IMR-90 (cell line): ENCODE measurements at regions not wholly inside any gene's neighbourhood (a gene's known extent, or its start where the extent isn't known, plus 50 kb on each side); places are given as distances from the start of the nearest gene placed in this dataset.

Source experiments
- ATAC-seq: fragments of 200-7000 bp; cut with Tn5 transposase; 2 replicates; pipeline ENCODE4 v1.9.1; 2020; ENCODE audit warnings: low read depth, mild to moderate bottlenecking, moderate library complexity
- BruUV-seq: library from RNA; stranded (reverse); fragments of 400-500 nt; replicated peaks from 2 replicates; lab custom pipeline; 2021; lab: Mats Ljungman, UMichigan
- CTCF ChIA-PET: fragments of 300-600 bp; formaldehyde crosslinking; extraction: SDS; loops from one replicate; lab custom pipeline; 2021; ENCODE audit warnings: antibody characterized with exemption; lab: Yijun Ruan, JAX
- POLR2A ChIA-PET: fragments of 300-600 bp; sonication (Branson Sonifier 250); formaldehyde crosslinking; loops from one replicate; lab custom pipeline; 2022; ENCODE audit warnings: antibody characterized with exemption; ENCODE audit not compliant: unreplicated experiment; lab: Charles Lee
- DNase-seq: peaks from one replicate; pipeline ENCODE4 v3.0.0; 2013
- H2AFZ ChIP-seq: replicated peaks from 2 replicates; pipeline ENCODE3; 2013; ENCODE audit warnings: low read length, mild to moderate bottlenecking; ENCODE audit not compliant: poor library complexity
- H2AK5ac ChIP-seq: 2 replicates; pipeline ENCODE4 v1.6.1; 2013; ENCODE audit warnings: low read depth, low read length, inconsistent platforms
- H2AK9ac ChIP-seq: replicated peaks from 2 replicates; pipeline ENCODE3; 2013; ENCODE audit warnings: mild to moderate bottlenecking, low read depth, low read length, moderate library complexity; ENCODE audit not compliant: poor library complexity
- H2BK120ac ChIP-seq: 2 replicates; pipeline ENCODE4 v1.6.1; 2013; ENCODE audit warnings: low read depth, low read length, inconsistent platforms
- H2BK15ac ChIP-seq: 3 replicates; pipeline ENCODE4 v1.6.1; 2013; ENCODE audit warnings: low read depth, low read length, inconsistent platforms
- H2BK20ac ChIP-seq: 2 replicates; pipeline ENCODE4 v1.6.1; 2013; ENCODE audit warnings: low read depth, mild to moderate bottlenecking, inconsistent platforms, low read length, moderate library complexity
- H2BK5ac ChIP-seq: 2 replicates; pipeline ENCODE4 v1.6.1; 2013; ENCODE audit warnings: mild to moderate bottlenecking, low read depth, low read length, inconsistent platforms; ENCODE audit not compliant: poor library complexity, severe bottlenecking
- H3K14ac ChIP-seq: replicated peaks from 2 replicates; pipeline ENCODE4 v1.6.1; 2013; ENCODE audit warnings: low read depth, low read length, inconsistent platforms
- H3K18ac ChIP-seq: 2 replicates; pipeline ENCODE4 v1.6.1; 2013; ENCODE audit warnings: low read depth, low read length, control low read depth
- H3K23ac ChIP-seq: 2 replicates; pipeline ENCODE4 v1.6.1; 2013; ENCODE audit warnings: low read depth, low read length, inconsistent platforms
- H3K27ac ChIP-seq: 2 replicates; pipeline ENCODE4 v1.5.1; 2013; ENCODE audit warnings: mild to moderate bottlenecking, control low read depth, low read length; ENCODE audit not compliant: insufficient read depth
- H3K27me3 ChIP-seq: 2 replicates; pipeline ENCODE4 v1.6.1; 2013; ENCODE audit warnings: low read length; ENCODE audit not compliant: control insufficient read depth, insufficient read depth
- H3K36me3 ChIP-seq: 2 replicates; pipeline ENCODE4 v1.6.1; 2013; ENCODE audit warnings: low read length, mixed read lengths; ENCODE audit not compliant: control insufficient read depth, insufficient read depth
- H3K4ac ChIP-seq: 2 replicates; pipeline ENCODE4 v1.6.1; 2013; ENCODE audit warnings: low read depth, low read length, inconsistent platforms
- H3K4me1 ChIP-seq: 2 replicates; pipeline ENCODE4 v1.6.1; 2013; ENCODE audit warnings: low read length, mixed read lengths; ENCODE audit not compliant: control insufficient read depth, insufficient read depth
- H3K4me2 ChIP-seq: 2 replicates; pipeline ENCODE4 v1.6.1; 2013; ENCODE audit warnings: low read depth, mild to moderate bottlenecking, control low read depth, low read length, moderate library complexity
- H3K4me3 ChIP-seq: 2 replicates; pipeline ENCODE4 v1.5.1; 2013; ENCODE audit warnings: low read depth, mild to moderate bottlenecking, control low read depth, low read length, moderate library complexity; ENCODE audit not compliant: insufficient read depth
- H3K56ac ChIP-seq: 2 replicates; pipeline ENCODE4 v1.6.1; 2013; ENCODE audit warnings: low read length, inconsistent platforms; ENCODE audit not compliant: insufficient read depth; ENCODE audit errors: extremely low read depth
- H3K79me1 ChIP-seq, 2 experiments: 2 replicates each; pipeline ENCODE4 v1.6.1; 2013; ENCODE audit warnings: low read length in 2 of 2, inconsistent platforms in 1 of 2, low read depth in 1 of 2
- H3K9ac ChIP-seq: 2 replicates; pipeline ENCODE4 v1.6.1; 2013; ENCODE audit warnings: low read depth, low read length, control low read depth
- H3K9me1 ChIP-seq: 2 replicates; pipeline ENCODE4 v1.6.1; 2013; ENCODE audit warnings: low read length, inconsistent platforms; ENCODE audit not compliant: insufficient read depth
- H3K9me3 ChIP-seq: 2 replicates; pipeline ENCODE4 v1.6.1; 2013; ENCODE audit warnings: low read length; ENCODE audit not compliant: control insufficient read depth, insufficient read depth
- H4K20me1 ChIP-seq: 2 replicates; pipeline ENCODE4 v1.6.1; 2013; ENCODE audit warnings: low read length, inconsistent platforms; ENCODE audit not compliant: insufficient read depth
- H4K5ac ChIP-seq: 2 replicates; pipeline ENCODE4 v1.6.1; 2013; ENCODE audit warnings: mild to moderate bottlenecking, low read depth, low read length, control low read depth
- H4K8ac ChIP-seq, 2 experiments: 2 replicates each; pipeline ENCODE4 v1.6.1; 2013; ENCODE audit warnings: low read depth in 2 of 2, low read length in 2 of 2, control low read depth in 1 of 2, inconsistent platforms in 1 of 2
- H4K91ac ChIP-seq: 2 replicates; pipeline ENCODE4 v1.6.1; 2013; ENCODE audit warnings: low read depth, low read length, inconsistent platforms; ENCODE audit not compliant: insufficient read depth
- MAFK ChIP-seq: IDR thresholded peaks from 2 replicates; pipeline ENCODE4 v1.6.1; 2012; ENCODE audit warnings: low read depth, low read length, improper control_type of control experiment
- RAD21 ChIP-seq: IDR thresholded peaks from 2 replicates; pipeline ENCODE4 v1.6.1; 2012; ENCODE audit warnings: low read length, improper control_type of control experiment
- SMC3 ChIP-seq: fragments of 150-350 bp; IDR thresholded peaks from 2 replicates; pipeline ENCODE4 v1.6.1; 2016; ENCODE audit warnings: low read depth, mild to moderate bottlenecking, antibody characterized with exemption, low read length, moderate library complexity
- WGBS, 2 experiments: methylation state at CpG; one replicate each; pipeline versions ENCODE4 v1.1.5 to v1.1.7; 2013; ENCODE audit warnings: missing lambda C conversion rate in 2 of 2; ENCODE audit not compliant: insufficient read length in 1 of 2; ENCODE audit errors: extremely low coverage in 2 of 2; 5-methylcytosine and 5-hydroxymethylcytosine counted together
- dilution Hi-C: fragments of 300-500 bp; cut with HindIII; formaldehyde crosslinking; loops from one replicate; pipeline ENCODE4 v1.14.3; 2018; ENCODE audit warnings: low sequenced_read_pairs; ENCODE audit not compliant: unreplicated experiment
- in situ Hi-C: fragments of 300-500 bp; cut with MboI; formaldehyde crosslinking; loops from 3 replicates; pipeline ENCODE4 v1.14.3; 2019; ENCODE audit warnings: low sequenced_read_pairs, inconsistent platforms, mixed read lengths
- intact Hi-C: fragments of 100-400 bp; cut with micrococcal nuclease; formaldehyde crosslinking; loops from 2 replicates; pipeline ENCODE4 v1.10.0; 2022

DNA sequence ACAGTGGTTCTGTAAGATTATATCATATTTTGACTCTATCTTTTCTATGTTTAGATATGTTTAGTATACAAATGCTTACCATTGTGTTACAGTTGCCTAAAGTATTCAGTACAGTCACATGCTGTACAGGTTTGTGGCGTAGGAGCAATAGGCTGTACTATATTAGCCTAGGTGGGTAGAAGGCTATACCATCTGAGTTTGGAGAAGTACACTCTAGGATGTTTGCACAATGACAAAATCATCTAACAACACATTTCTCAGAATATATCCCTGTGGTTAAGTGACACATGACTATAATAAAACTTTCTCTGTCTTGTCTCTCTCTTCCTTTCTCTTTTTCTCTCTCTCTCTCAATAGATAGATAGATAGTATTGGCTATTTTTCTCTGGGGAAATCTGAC lies 1053.1 kb downstream of the STIM2 start:
- Histone ChIP-seq H3K4ac (no peak overlapping the region), H3K23ac (no peak overlapping the region), H3K14ac (no peak overlapping the region), H3K9me1 (no peaks in the 10 kb centered on the region), H2BK15ac (no peak overlapping the region), H2AK5ac (no peak overlapping the region), H3K4me2 (no peak overlapping the region), H2AFZ (no peak overlapping the region), H3K56ac (no peak overlapping the region), H3K4me1 (no peaks in the 10 kb centered on the region), H4K91ac (no peak overlapping the region), H4K20me1 (no peaks in the 10 kb centered on the region), H2BK120ac (no peak overlapping the region), H3K36me3 (no peaks in the 10 kb centered on the region), H2BK5ac (no peak overlapping the region), H3K27me3 (no peaks in the 10 kb centered on the region), H3K9me3 (no peaks in the 10 kb centered on the region; the same call in 1 of the 2 replicates), H3K79me1 (no peaks in the 10 kb centered on the region), H4K5ac (no peak overlapping the region), H2AK9ac (no peak overlapping the region), H3K9ac (no peak overlapping the region), H3K18ac (no peak overlapping the region), H2BK20ac (no peak overlapping the region), H3K4me3 (no peak overlapping the region), H4K8ac (no peak overlapping the region), H3K27ac (no peak overlapping the region)
- dilution Hi-C loops (no loop called here), in situ Hi-C loops (no loop called here), intact Hi-C loops (no loop called here)
- DNase-seq (no peak), ATAC-seq (no peak)
- BruUV-seq = no TSS peak
- TF ChIP-seq MAFK = no peak
- TF ChIP-seq SMC3 = no peak
- no peak for TF ChIP-seq RAD21
- CTCF ChIA-PET = no interaction called here
- no CpG with 5 or more reads among the region's 1 CpG for WGBS, 2 experiments
- POLR2A ChIA-PET = no interaction called here
